ENCODE measurements at regions not wholly inside any gene's neighbourhood (a gene's known extent, or its start where the extent isn't known, plus 50 kb on each side); places are given as distances from the start of the nearest gene placed in this dataset.

GRCh38 chr1:36717431-36717830 is 234.7 kb upstream of the CSF3R start:
- no peak for DNase-seq (ENCODE audit: low read depth)

- no peak for DNase-seq (ENCODE audit: low read depth)
Measured at GRCh38 chr1:36715797-36716196, 233.1 kb upstream of the CSF3R start.

- no peak for DNase-seq (ENCODE audit: low read depth)
Measured at GRCh38 chr1:36714301-36714700, 231.6 kb upstream of the CSF3R start.

GRCh38 chr1:36711480-36711879 is 228.8 kb upstream of the CSF3R start:
- DNase-seq (ENCODE audit: low read depth), result no peak

- DNase-seq (ENCODE audit: low read depth), result no peak
Measured at GRCh38 chr1:36710951-36711350, 228.2 kb upstream of the CSF3R start.

- no peak for DNase-seq (ENCODE audit: low read depth)
Measured at GRCh38 chr1:36709869-36710481, 227.3 kb upstream of the CSF3R start.

- no peak for DNase-seq (ENCODE audit: low read depth)
Measured at GRCh38 chr1:36708587-36708986, 225.9 kb upstream of the CSF3R start.

GRCh38 chr1:36707221-36707620 is 224.5 kb upstream of the CSF3R start:
- no peak for DNase-seq (ENCODE audit: low read depth)

- DNase-seq (ENCODE audit: low read depth), result no peak
Measured at GRCh38 chr1:36706416-36706815, 223.7 kb upstream of the CSF3R start.

GRCh38 chr1:36705629-36706028 is 222.9 kb upstream of the CSF3R start:
- DNase-seq (ENCODE audit: low read depth), result no peak

- DNase-seq (ENCODE audit: low read depth), result no peak
Measured at GRCh38 chr1:36703526-36704208, 221.0 kb upstream of the CSF3R start.

GRCh38 chr1:36702963-36703362 is 220.2 kb upstream of the CSF3R start:
- DNase-seq (ENCODE audit: low read depth), result no peak

- no peak for DNase-seq (ENCODE audit: low read depth)
Measured at GRCh38 chr1:36699113-36699911, 216.6 kb upstream of the CSF3R start.

GRCh38 chr1:36697836-36698605 is 215.3 kb upstream of the CSF3R start:
- no peak for DNase-seq (ENCODE audit: low read depth)

- DNase-seq (ENCODE audit: low read depth), result no peak
Measured at GRCh38 chr1:36696261-36696940, 213.7 kb upstream of the CSF3R start.

GRCh38 chr1:36693603-36694002 is 210.9 kb upstream of the CSF3R start:
- DNase-seq (ENCODE audit: low read depth), result no peak

GRCh38 chr1:36693161-36693525 is 210.4 kb upstream of the CSF3R start:
- no peak for DNase-seq (ENCODE audit: low read depth)

- DNase-seq (ENCODE audit: low read depth), result no peak
Measured at GRCh38 chr1:36692465-36693160, 209.9 kb upstream of the CSF3R start.

GRCh38 chr1:36691374-36691773 is 208.7 kb upstream of the CSF3R start:
- no peak for DNase-seq (ENCODE audit: low read depth)

- no peak for DNase-seq (ENCODE audit: low read depth)
Measured at GRCh38 chr1:36689992-36690391, 207.3 kb upstream of the CSF3R start.

- no peak for DNase-seq (ENCODE audit: low read depth)
Measured at GRCh38 chr1:36687312-36687711, 204.6 kb upstream of the CSF3R start.
